ENCODE measurements at regions not wholly inside any gene's neighbourhood (a gene's known extent, or its start where the extent isn't known, plus 50 kb on each side); places are given as distances from the start of the nearest gene placed in this dataset.

DNA sequence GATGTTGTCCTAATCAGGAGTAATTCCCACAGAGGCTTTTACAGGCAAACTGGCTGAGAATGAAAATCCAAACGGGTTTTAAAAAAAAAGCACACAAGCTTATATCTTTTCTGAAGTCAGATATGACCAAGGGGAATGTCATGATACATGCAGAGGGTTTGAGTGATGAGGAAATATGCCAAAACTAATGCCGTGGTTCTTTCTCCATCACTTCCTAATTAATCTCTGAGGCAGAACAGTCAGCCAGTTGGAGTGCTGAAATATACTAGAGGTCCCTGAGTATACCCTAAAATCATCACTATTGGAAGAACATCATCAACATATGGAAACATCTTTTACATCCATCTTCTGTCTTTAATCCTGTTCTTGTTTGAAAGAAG is 160.8 kb upstream of the FAR2 start:
- no peak for TF ChIP-seq POLR2A (IDR thresholded peaks at IDR 0.05; ENCODE audit: low read length)
- TF ChIP-seq GATA1 (IDR thresholded peaks at IDR 0.05; ENCODE audit: low read depth, low read length), result no peak

Data from erythroblast (primary cell).